GM12878 (cell line): ENCODE measurements at regions not wholly inside any gene's neighbourhood (a gene's known extent, or its start where the extent isn't known, plus 50 kb on each side); places are given as distances from the start of the nearest gene placed in this dataset.

ENCODE experiments used
- ATAC-seq: fragments of 200-7000 bp; cut with Tn5 transposase; 3 replicates; pipeline ENCODE4 v1.9.1; 2020; ENCODE audit warnings: mild to moderate bottlenecking, moderate library complexity
- BruUV-seq: library from RNA; stranded (reverse); fragments of 400-500 nt; replicated peaks from 2 replicates; lab custom pipeline; 2021; lab: Mats Ljungman, UMichigan
- CTCF ChIA-PET: fragments of 300-600 bp; sonication (Branson Sonifier 250); formaldehyde crosslinking; extraction: SDS; loops from one replicate; lab custom pipeline; 2021; ENCODE audit warnings: inconsistent platforms; lab: Yijun Ruan, JAX
- POLR2A ChIA-PET: fragments of 350-600 bp; formaldehyde crosslinking; extraction: SDS; loops from one replicate; lab custom pipeline; 2021; ENCODE audit warnings: inconsistent platforms; lab: Charles Lee
- RAD21 ChIA-PET: fragments of 300-600 bp; sonication (Branson Sonifier 250); formaldehyde crosslinking; loops from one replicate; lab custom pipeline; 2023; ENCODE audit warnings: antibody characterized with exemption; ENCODE audit not compliant: unreplicated experiment; lab: Charles Lee
- SMC1A ChIA-PET: fragments of 300-600 bp; sonication (Branson Sonifier 250); formaldehyde crosslinking; loops from one replicate; lab custom pipeline; 2023; ENCODE audit not compliant: unreplicated experiment, uncharacterized antibody; lab: Charles Lee
- DNase-seq: peaks from one replicate; pipeline ENCODE4 v3.0.0-alpha.2; 2011; ENCODE audit warnings: low read depth, low spot score
- FAIRE-seq: peaks from 3 replicates; lab custom pipeline; 2011; peaks lifted over from hg19 to GRCh38; lab: Jason Lieb, UNC
- H2AFZ ChIP-seq: 2 replicates; pipeline ENCODE4 v1.6.0; 2011; ENCODE audit warnings: low read depth, low read length, control low read depth; ENCODE audit not compliant: control insufficient read depth
- H3K27ac ChIP-seq: 2 replicates; pipeline ENCODE4 v1.5.1; 2011; ENCODE audit warnings: control low read depth; ENCODE audit not compliant: control insufficient read depth, insufficient read depth
- H3K27me3 ChIP-seq, 2 experiments: replicated peaks in 1 of 2; 2 replicates each; pipeline versions ENCODE4 v1.6.0 to v1.6.1; 2011; ENCODE audit warnings: low read length in 1 of 2; ENCODE audit not compliant: control insufficient read depth in 2 of 2, insufficient read depth in 2 of 2
- H3K36me3 ChIP-seq, 2 experiments: 2 replicates each; pipeline ENCODE4 v1.5.1; 2011; ENCODE audit warnings: low read length in 1 of 2; ENCODE audit not compliant: control insufficient read depth in 2 of 2, insufficient read depth in 2 of 2
- H3K4me1 ChIP-seq: 2 replicates; pipeline ENCODE4 v1.6.1; 2011; ENCODE audit warnings: mild to moderate bottlenecking, low read length, moderate library complexity, mixed read lengths; ENCODE audit not compliant: control insufficient read depth, insufficient read depth
- H3K4me2 ChIP-seq: 2 replicates; pipeline ENCODE4 v1.6.0; 2011; ENCODE audit warnings: control low read depth; ENCODE audit not compliant: control insufficient read depth, insufficient read depth
- H3K4me3 ChIP-seq: fragments of 200-600 bp; sonication (generic); 2 replicates; pipeline ENCODE4 v1.5.1; 2016
- H3K79me2 ChIP-seq: 2 replicates; pipeline ENCODE4 v1.6.0; 2011; ENCODE audit warnings: low read length; ENCODE audit not compliant: control insufficient read depth, insufficient read depth
- H3K9ac ChIP-seq: 2 replicates; pipeline ENCODE4 v1.8.0; 2011; ENCODE audit warnings: low read length, control low read depth, mixed read lengths; ENCODE audit not compliant: control insufficient read depth, insufficient read depth
- H3K9me3 ChIP-seq: replicated peaks from 3 replicates; pipeline ENCODE4 v1.5.1; 2011; ENCODE audit warnings: mild to moderate bottlenecking, low read length; ENCODE audit not compliant: control insufficient read depth, insufficient read depth
- H4K20me1 ChIP-seq: 2 replicates; pipeline ENCODE4 v1.6.0; 2011; ENCODE audit not compliant: control insufficient read depth, insufficient read depth
- CHD2 ChIP-seq: IDR thresholded peaks from 2 replicates; pipeline ENCODE4 v1.6.1; 2011; ENCODE audit warnings: low read depth, low read length, improper control_type of control experiment, borderline replicate concordance
- HDAC6 ChIP-seq: fragments of 200-600 bp; sonication (generic); IDR thresholded peaks from one replicate; pipeline ENCODE4 v1.8.0; 2017; ENCODE audit warnings: antibody characterized with exemption; ENCODE audit not compliant: unreplicated experiment
- HDGF ChIP-seq: fragments of 450-650 bp; IDR thresholded peaks from 2 replicates; pipeline ENCODE4 v1.6.1; 2016; ENCODE audit warnings: antibody characterized with exemption
- NFYA ChIP-seq: IDR thresholded peaks from 2 replicates; pipeline ENCODE4 v1.6.1; 2011; ENCODE audit warnings: low read depth, mild to moderate bottlenecking, low read length, improper control_type of control experiment, borderline replicate concordance
- PML ChIP-seq: IDR thresholded peaks from 2 replicates; pipeline ENCODE4 v1.6.1; 2012; ENCODE audit warnings: low read length, inconsistent platforms
- WGBS: methylation state at CpG from one replicate; pipeline ENCODE4 v1.1.6; 2016; ENCODE audit warnings: low lambda C conversion rate; ENCODE audit not compliant: insufficient replicate concordance, insufficient coverage; ENCODE audit errors: missing lambda C conversion rate; 5-methylcytosine and 5-hydroxymethylcytosine counted together
- in situ Hi-C: fragments of 300-500 bp; cut with MboI; formaldehyde crosslinking; loops from 9 replicates; pipeline ENCODE4 v1.14.3; 2018; ENCODE audit warnings: mixed read lengths
- intact Hi-C: fragments of 100-400 bp; cut with micrococcal nuclease; formaldehyde crosslinking; loops from one replicate; pipeline ENCODE4 v1.14.2; 2022; ENCODE audit not compliant: unreplicated experiment
- TF ChIP-seq, protein P1 (sequence below): IDR thresholded peaks from 2 replicates; pipeline ENCODE4 v1.6.1; 2012; ENCODE audit warnings: mild to moderate bottlenecking, low read depth, low read length
- TF ChIP-seq, protein P2 (sequence below): fragments of 450-650 bp; IDR thresholded peaks from 2 replicates; pipeline ENCODE4 v1.6.1; 2017; ENCODE audit warnings: borderline replicate concordance

DNA sequence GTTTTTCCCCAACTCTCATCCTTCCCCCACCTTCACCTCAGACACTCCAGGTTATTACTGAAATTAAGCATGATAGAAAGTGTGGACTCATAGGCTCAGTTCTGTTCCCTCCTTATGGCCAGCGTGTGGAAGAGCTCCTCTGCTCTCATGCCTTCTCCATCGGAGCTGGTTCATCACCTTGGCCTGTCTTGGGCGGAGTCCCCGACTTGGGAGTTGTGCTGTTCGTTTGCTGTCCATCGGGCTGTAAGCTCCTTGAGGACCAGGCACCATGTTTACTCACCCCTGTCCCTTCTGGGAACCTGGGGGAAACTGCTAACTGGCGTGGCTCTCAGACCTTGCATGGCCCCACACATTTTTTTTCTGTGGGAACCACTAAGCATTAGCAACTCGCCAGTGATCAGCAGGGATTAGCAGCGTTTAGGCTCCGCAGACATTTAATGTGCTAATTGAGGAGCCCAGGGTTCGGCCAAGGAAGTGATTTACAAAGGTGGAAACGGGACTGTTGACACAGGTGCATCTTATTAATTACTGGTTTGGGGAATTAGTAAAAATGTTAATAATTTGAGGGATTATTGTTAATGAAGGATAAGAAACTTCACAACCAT is 123.8 kb downstream of the TM9SF2 start:
- H3K27me3 ChIP-seq, result no peaks in the 10 kb centered on the region; a peak in 1 of 4 replicates
- in situ Hi-C loops, result no loop called here
- intact Hi-C loops, result no loop called here
- H3K4me2 ChIP-seq, result no peak overlapping the region
- no peaks in the 10 kb centered on the region for H3K36me3 ChIP-seq
- H3K9ac ChIP-seq, result no peak overlapping the region
- ChIA-PET SMC1A (no interaction called here), CTCF (no interaction called here), RAD21 (no interaction called here), POLR2A (no interaction called here)
- no peaks in the 10 kb centered on the region for H3K9me3 ChIP-seq
- TF ChIP-seq, protein P1, sequence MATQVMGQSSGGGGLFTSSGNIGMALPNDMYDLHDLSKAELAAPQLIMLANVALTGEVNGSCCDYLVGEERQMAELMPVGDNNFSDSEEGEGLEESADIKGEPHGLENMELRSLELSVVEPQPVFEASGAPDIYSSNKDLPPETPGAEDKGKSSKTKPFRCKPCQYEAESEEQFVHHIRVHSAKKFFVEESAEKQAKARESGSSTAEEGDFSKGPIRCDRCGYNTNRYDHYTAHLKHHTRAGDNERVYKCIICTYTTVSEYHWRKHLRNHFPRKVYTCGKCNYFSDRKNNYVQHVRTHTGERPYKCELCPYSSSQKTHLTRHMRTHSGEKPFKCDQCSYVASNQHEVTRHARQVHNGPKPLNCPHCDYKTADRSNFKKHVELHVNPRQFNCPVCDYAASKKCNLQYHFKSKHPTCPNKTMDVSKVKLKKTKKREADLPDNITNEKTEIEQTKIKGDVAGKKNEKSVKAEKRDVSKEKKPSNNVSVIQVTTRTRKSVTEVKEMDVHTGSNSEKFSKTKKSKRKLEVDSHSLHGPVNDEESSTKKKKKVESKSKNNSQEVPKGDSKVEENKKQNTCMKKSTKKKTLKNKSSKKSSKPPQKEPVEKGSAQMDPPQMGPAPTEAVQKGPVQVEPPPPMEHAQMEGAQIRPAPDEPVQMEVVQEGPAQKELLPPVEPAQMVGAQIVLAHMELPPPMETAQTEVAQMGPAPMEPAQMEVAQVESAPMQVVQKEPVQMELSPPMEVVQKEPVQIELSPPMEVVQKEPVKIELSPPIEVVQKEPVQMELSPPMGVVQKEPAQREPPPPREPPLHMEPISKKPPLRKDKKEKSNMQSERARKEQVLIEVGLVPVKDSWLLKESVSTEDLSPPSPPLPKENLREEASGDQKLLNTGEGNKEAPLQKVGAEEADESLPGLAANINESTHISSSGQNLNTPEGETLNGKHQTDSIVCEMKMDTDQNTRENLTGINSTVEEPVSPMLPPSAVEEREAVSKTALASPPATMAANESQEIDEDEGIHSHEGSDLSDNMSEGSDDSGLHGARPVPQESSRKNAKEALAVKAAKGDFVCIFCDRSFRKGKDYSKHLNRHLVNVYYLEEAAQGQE, result no peak
- TF ChIP-seq CHD2 (no peak), NFYA (no peak), HDGF (no peak), PML (no peak), HDAC6 (no peak)
- TF ChIP-seq, protein P2, sequence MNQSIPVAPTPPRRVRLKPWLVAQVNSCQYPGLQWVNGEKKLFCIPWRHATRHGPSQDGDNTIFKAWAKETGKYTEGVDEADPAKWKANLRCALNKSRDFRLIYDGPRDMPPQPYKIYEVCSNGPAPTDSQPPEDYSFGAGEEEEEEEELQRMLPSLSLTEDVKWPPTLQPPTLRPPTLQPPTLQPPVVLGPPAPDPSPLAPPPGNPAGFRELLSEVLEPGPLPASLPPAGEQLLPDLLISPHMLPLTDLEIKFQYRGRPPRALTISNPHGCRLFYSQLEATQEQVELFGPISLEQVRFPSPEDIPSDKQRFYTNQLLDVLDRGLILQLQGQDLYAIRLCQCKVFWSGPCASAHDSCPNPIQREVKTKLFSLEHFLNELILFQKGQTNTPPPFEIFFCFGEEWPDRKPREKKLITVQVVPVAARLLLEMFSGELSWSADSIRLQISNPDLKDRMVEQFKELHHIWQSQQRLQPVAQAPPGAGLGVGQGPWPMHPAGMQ, result no peak
- no peaks in the 10 kb centered on the region for H4K20me1 ChIP-seq
- no peak for ATAC-seq
- no peaks in the 10 kb centered on the region for H3K79me2 ChIP-seq
- no peak for DNase-seq
- 84% methylated on average over 12 of the region's 12 CpGs for WGBS
- H2AFZ ChIP-seq, result no peak overlapping the region
- no peak overlapping the region for H3K27ac ChIP-seq
- no TSS peak for BruUV-seq
- FAIRE-seq, result no peak
- no peaks in the 10 kb centered on the region for H3K4me1 ChIP-seq
- no peak overlapping the region for H3K4me3 ChIP-seq
